HG03442 (cell line): ENCODE measurements at regions not wholly inside any gene's neighbourhood (a gene's known extent, or its start where the extent isn't known, plus 50 kb on each side); places are given as distances from the start of the nearest gene placed in this dataset.
"Not testable (repeated sequence)": the region's sequence is repeated elsewhere in the genome, so short reads cannot be mapped to it uniquely, and the experiment has no call there.

ENCODE experiments used
- ATAC-seq: cut with Tn5 transposase; IDR thresholded peaks from one replicate; pipeline ENCODE4 v1.9.1; 2021; ENCODE audit warnings: mild to moderate bottlenecking, moderate library complexity; ENCODE audit not compliant: unreplicated experiment

- ATAC-seq: no peak
Measured at GRCh38 chr5:72654231-72654630, 147.0 kb upstream of the ZNF366 start.

GRCh38 chr5:72653586-72653985, 146.4 kb upstream of the ZNF366 start:
- no peak for ATAC-seq

GRCh38 chr5:72651779-72652178, 144.6 kb upstream of the ZNF366 start:
- ATAC-seq: no peak

GRCh38 chr5:72651109-72651508, 143.9 kb upstream of the ZNF366 start:
- no peak for ATAC-seq

GRCh38 chr5:72649449-72649848, 142.2 kb upstream of the ZNF366 start:
- ATAC-seq: no peak

- no peak for ATAC-seq
Measured at GRCh38 chr5:72648480-72648879, 141.3 kb upstream of the ZNF366 start.

- ATAC-seq: no peak
Measured at GRCh38 chr5:72647806-72648205, 140.6 kb upstream of the ZNF366 start.

GRCh38 chr5:72646246-72646866, 139.1 kb upstream of the ZNF366 start:
- no peak for ATAC-seq

GRCh38 chr5:72645064-72645846, 138.0 kb upstream of the ZNF366 start:
- ATAC-seq: no peak

GRCh38 chr5:72644296-72644695, 137.1 kb upstream of the ZNF366 start:
- ATAC-seq: no peak

- ATAC-seq: no peak
Measured at GRCh38 chr5:72641164-72641563, 134.0 kb upstream of the ZNF366 start.

GRCh38 chr5:72637058-72637457, 129.8 kb upstream of the ZNF366 start:
- ATAC-seq: no peak

- ATAC-seq: not testable (repeated sequence)
Measured at GRCh38 chr5:72636565-72636964, 129.4 kb upstream of the ZNF366 start.

GRCh38 chr5:72634444-72634843, 127.2 kb upstream of the ZNF366 start:
- no peak for ATAC-seq

- ATAC-seq: no peak
Measured at GRCh38 chr5:72633649-72634048, 126.4 kb upstream of the ZNF366 start.

- no peak for ATAC-seq
Measured at GRCh38 chr5:72633041-72633445, 125.8 kb upstream of the ZNF366 start.

- ATAC-seq: no peak
Measured at GRCh38 chr5:72630721-72631120, 123.5 kb upstream of the ZNF366 start.

GRCh38 chr5:72630081-72630480, 122.9 kb upstream of the ZNF366 start:
- no peak for ATAC-seq

- ATAC-seq: no peak
Measured at GRCh38 chr5:72628771-72629371, 121.7 kb upstream of the ZNF366 start.

- no peak for ATAC-seq
Measured at GRCh38 chr5:72625332-72625731, 118.1 kb upstream of the ZNF366 start.

GRCh38 chr5:72624641-72625236, 117.5 kb upstream of the ZNF366 start:
- ATAC-seq: no peak

GRCh38 chr5:72623936-72624335, 116.7 kb upstream of the ZNF366 start:
- ATAC-seq: no peak
